HepG2 (cell line): ENCODE measurements at regions not wholly inside any gene's neighbourhood (a gene's known extent, or its start where the extent isn't known, plus 50 kb on each side); places are given as distances from the start of the nearest gene placed in this dataset.
"Not testable (repeated sequence)": the region's sequence is repeated elsewhere in the genome, so short reads cannot be mapped to it uniquely, and the experiment has no call there.

Experiments
- ATAC-seq: fragments of 200-7000 bp; cut with Tn5 transposase; 3 replicates; pipeline ENCODE4 v1.9.1; 2020; ENCODE audit warnings: mild to moderate bottlenecking, moderate library complexity
- BruUV-seq: library from RNA; stranded (reverse); fragments of 400-500 nt; replicated peaks from 2 replicates; lab custom pipeline; 2021; lab: Mats Ljungman, UMichigan
- CTCF ChIA-PET: fragments of 300-600 bp; formaldehyde crosslinking; extraction: SDS; loops from one replicate; lab custom pipeline; 2021; ENCODE audit warnings: low total read pairs, inconsistent platforms, low intra/inter-chr PET ratio; lab: Yijun Ruan, JAX
- POLR2A ChIA-PET: fragments of 350-600 bp; sonication (Branson Sonifier 250); formaldehyde crosslinking; loops from one replicate; lab custom pipeline; 2020; ENCODE audit warnings: antibody characterized with exemption, inconsistent platforms; lab: Yijun Ruan, JAX
- DNase-seq: peaks from one replicate; pipeline ENCODE4 v3.0.0-alpha.2; 2015; ENCODE audit warnings: low spot score
- FAIRE-seq: peaks from 3 replicates; lab custom pipeline; 2011; peaks lifted over from hg19 to GRCh38; lab: Jason Lieb, UNC
- H2AFZ ChIP-seq: one replicate; pipeline ENCODE4 v1.6.1; 2011; ENCODE audit warnings: low read length, inconsistent platforms
- H3K27ac ChIP-seq: fragments of 300-600 bp; 3 replicates; pipeline ENCODE4 v1.8.0; 2011; ENCODE audit warnings: mixed run types, mild to moderate bottlenecking, mixed read lengths, low read length, inconsistent platforms; ENCODE audit not compliant: insufficient read depth; ENCODE audit errors: extremely low read length
- H3K27me3 ChIP-seq, 2 experiments: fragments of 200-600 bp in 1 of 2; 2 replicates in 1 of 2; 3 replicates in 1 of 2; pipeline versions ENCODE4 v1.6.0 to v1.8.0; 2011; ENCODE audit warnings: low read length in 2 of 2, mild to moderate bottlenecking in 2 of 2, moderate library complexity in 2 of 2, inconsistent platforms in 1 of 2; ENCODE audit not compliant: insufficient read depth in 2 of 2, control insufficient read depth in 1 of 2
- H3K36me3 ChIP-seq, 2 experiments: fragments of 200-600 bp in 1 of 2; replicated peaks in 1 of 2; 2 replicates in 1 of 2; 3 replicates in 1 of 2; pipeline versions ENCODE4 v1.5.1 to v1.8.0; 2011; ENCODE audit warnings: low read length in 2 of 2, inconsistent platforms in 1 of 2; ENCODE audit not compliant: insufficient read depth in 2 of 2, control insufficient read depth in 1 of 2
- H3K4me1 ChIP-seq: 2 replicates; pipeline ENCODE4 v1.5.1; 2012; ENCODE audit warnings: low read length, inconsistent platforms; ENCODE audit not compliant: insufficient read depth
- H3K4me2 ChIP-seq: 2 replicates; pipeline ENCODE4 v1.6.0; 2011; ENCODE audit warnings: low read depth, low read length, inconsistent platforms
- H3K4me3 ChIP-seq, 3 experiments: fragments of 200-600 bp in 1 of 3; sonication (generic), shearing (Covaris generic) in 1 of 3; replicated peaks in 1 of 3; 2 replicates each; pipeline ENCODE4 v1.5.1; 2011 to 2016; ENCODE audit warnings: low read length in 3 of 3, inconsistent platforms in 2 of 3, low read depth in 2 of 3, mild to moderate bottlenecking in 2 of 3, control low read depth in 1 of 3, mixed read lengths in 1 of 3; ENCODE audit not compliant: insufficient read depth in 1 of 3
- H3K79me2 ChIP-seq: one replicate; pipeline ENCODE4 v1.6.1; 2011; ENCODE audit warnings: low read length, inconsistent platforms; ENCODE audit not compliant: insufficient read depth
- H3K9ac ChIP-seq: 2 replicates; pipeline ENCODE4 v1.6.0; 2011; ENCODE audit warnings: mild to moderate bottlenecking, low read depth, low read length, inconsistent platforms; ENCODE audit not compliant: insufficient read depth
- H3K9me3 ChIP-seq: 2 replicates; pipeline ENCODE4 v1.5.1; 2012; ENCODE audit warnings: mild to moderate bottlenecking, low read length
- H4K20me1 ChIP-seq: 2 replicates; pipeline ENCODE4 v1.6.0; 2011; ENCODE audit warnings: inconsistent platforms, mild to moderate bottlenecking, low read length, moderate library complexity; ENCODE audit not compliant: insufficient read depth
- ATF7 ChIP-seq, 2 experiments: fragments of 450-650 bp in 1 of 2; sonication (generic) in 1 of 2; formaldehyde crosslinking in 1 of 2; IDR thresholded peaks; 2 replicates each; pipeline versions ENCODE4 v1.4.0 to v1.6.1; 2016 to 2020; ENCODE audit warnings: antibody characterized with exemption in 1 of 2, mild to moderate bottlenecking in 1 of 2, missing genetic modification reagents in 1 of 2
- MAFK ChIP-seq, 2 experiments: IDR thresholded peaks in 1 of 2; conservative IDR thresholded peaks in 1 of 2; 2 replicates each; pipeline ENCODE4 v1.6.1; 2011; ENCODE audit warnings: improper control_type of control experiment in 2 of 2, low read length in 2 of 2
- TOE1 ChIP-seq: sonication (generic); formaldehyde crosslinking; IDR thresholded peaks from 2 replicates; pipeline ENCODE4 v1.4.0; 2020; ENCODE audit warnings: mild to moderate bottlenecking, missing genetic modification reagents
- WGBS: methylation state at CpG from one replicate; pipeline ENCODE4 v1.1.6; 2017; ENCODE audit warnings: low lambda C conversion rate; 5-methylcytosine and 5-hydroxymethylcytosine counted together
- in situ Hi-C: cut with HindIII; loops from 2 replicates; pipeline ENCODE4 v1.10.0; 2017; ENCODE audit warnings: low pct_unique_long_range_greater_than_20kb; ENCODE audit not compliant: extremely low pct_ligation_motif_present
- intact Hi-C: fragments of 100-400 bp; cut with micrococcal nuclease; formaldehyde crosslinking; loops from one replicate; pipeline ENCODE4 v1.10.0; 2022; ENCODE audit not compliant: unreplicated experiment

DNA sequence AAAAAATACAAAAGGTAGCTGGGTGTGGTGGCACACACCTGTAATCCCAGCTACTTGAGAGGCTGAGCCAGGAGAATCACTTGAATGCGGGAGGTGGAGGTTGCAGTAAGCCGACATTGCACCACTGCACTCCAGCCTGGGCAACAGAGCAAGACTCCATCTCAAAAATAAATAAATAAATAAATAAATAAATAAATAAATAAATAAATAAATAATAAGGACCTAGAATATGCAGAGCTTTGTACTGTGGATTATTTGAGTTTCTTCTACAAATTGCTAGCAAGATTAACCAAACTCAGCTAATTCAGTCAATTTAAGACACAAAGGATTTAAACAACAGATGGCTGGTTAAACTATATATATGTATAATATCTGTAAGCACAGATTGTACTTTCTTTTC is 322.5 kb upstream of the ARPP21 start:
- H2AFZ ChIP-seq, H3K4me1 ChIP-seq, H3K4me3 ChIP-seq, H3K27me3 ChIP-seq, H3K79me2 ChIP-seq, intact Hi-C loops, in situ Hi-C loops, POLR2A ChIA-PET, H3K4me2 ChIP-seq, BruUV-seq, H3K36me3 ChIP-seq, FAIRE-seq, ATAC-seq, CTCF ChIA-PET, H3K9ac ChIP-seq, H4K20me1 ChIP-seq, DNase-seq, H3K27ac ChIP-seq: not testable (repeated sequence)
- peaks cover 66% of the 10 kb centered on the region for H3K9me3 ChIP-seq
- WGBS: 69% methylated on average over 2 of the region's 2 CpGs
- peak in 1 of 2 experiments; percentile 8; a peak in 1 of 4 replicates for TF ChIP-seq MAFK (conservative IDR thresholded peaks at IDR 0.05 in 1 of 2, IDR thresholded peaks at IDR 0.05 in 1 of 2; ENCODE audit: low read length in 2 of 2)

DNA sequence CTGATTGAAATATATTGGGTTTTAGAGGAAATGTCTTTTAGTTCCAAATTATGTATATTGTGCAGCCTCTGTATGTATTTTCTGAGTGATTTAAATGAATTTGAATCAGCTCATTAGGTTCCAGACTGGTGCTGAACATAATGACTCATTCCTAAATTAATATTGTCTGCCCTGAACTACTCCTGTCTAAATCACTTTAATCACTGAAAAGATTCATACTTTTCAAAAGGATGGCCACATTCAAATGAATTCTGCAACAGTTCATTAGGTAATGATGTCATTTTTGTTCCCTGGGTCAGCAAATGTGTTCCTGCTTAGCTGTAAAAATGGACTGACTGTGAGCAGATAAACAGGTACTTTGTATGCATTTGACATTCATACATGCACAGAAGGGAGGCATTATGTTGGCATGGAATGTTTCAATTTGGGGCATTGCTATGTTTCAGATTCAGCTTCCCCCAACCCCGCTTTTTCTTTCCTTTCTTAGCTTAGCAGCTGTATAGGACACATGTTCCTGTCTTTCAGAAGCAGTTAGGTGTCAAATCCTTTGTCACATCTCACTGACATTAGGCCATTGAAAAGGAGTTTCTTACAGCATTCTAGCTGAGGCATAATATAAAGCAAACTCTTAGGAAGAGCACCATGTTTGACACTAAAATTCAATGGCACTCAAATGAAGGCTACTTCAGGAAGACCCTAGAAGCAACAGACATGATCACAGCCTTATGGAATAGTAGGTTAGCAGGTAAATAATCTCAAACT is 318.5 kb upstream of the ARPP21 start:
- ATAC-seq (no peak), FAIRE-seq (no peak), DNase-seq (no peak)
- Histone ChIP-seq H3K27ac (no peak overlapping the region), H2AFZ (no peak overlapping the region), H3K79me2 (no peaks in the 10 kb centered on the region), H3K4me2 (no peak overlapping the region), H3K9ac (no peak overlapping the region), H4K20me1 (no peaks in the 10 kb centered on the region), H3K4me1 (no peaks in the 10 kb centered on the region), H3K36me3 (no peaks in the 10 kb centered on the region), H3K4me3 (no peak overlapping the region), H3K9me3 (peaks cover 71% of the 10 kb centered on the region), H3K27me3 (no peaks in the 10 kb centered on the region)
- WGBS: 0% methylated on average over 1 of the region's 1 CpG
- no TSS peak for BruUV-seq
- ChIA-PET CTCF (no interaction called here), POLR2A (no interaction called here)
- TF ChIP-seq TOE1 (CRISPR knock-in tag): no peak
- TF ChIP-seq ATF7 (IDR thresholded peaks at IDR 0.05): peak; percentile 65
- no peak for TF ChIP-seq ATF7 (CRISPR knock-in tag; IDR thresholded peaks at IDR 0.05)
- in situ Hi-C loops (no loop called here), intact Hi-C loops (no loop called here)
